ENCODE measurements at regions not wholly inside any gene's neighbourhood (a gene's known extent, or its start where the extent isn't known, plus 50 kb on each side); places are given as distances from the start of the nearest gene placed in this dataset.
"Not testable (repeated sequence)": the region's sequence is repeated elsewhere in the genome, so short reads cannot be mapped to it uniquely, and the experiment has no call there.

GRCh38 chr21:14740692-14741091, 194.6 kb upstream of the SAMSN1 start:
- TF ChIP-seq, protein P1, sequence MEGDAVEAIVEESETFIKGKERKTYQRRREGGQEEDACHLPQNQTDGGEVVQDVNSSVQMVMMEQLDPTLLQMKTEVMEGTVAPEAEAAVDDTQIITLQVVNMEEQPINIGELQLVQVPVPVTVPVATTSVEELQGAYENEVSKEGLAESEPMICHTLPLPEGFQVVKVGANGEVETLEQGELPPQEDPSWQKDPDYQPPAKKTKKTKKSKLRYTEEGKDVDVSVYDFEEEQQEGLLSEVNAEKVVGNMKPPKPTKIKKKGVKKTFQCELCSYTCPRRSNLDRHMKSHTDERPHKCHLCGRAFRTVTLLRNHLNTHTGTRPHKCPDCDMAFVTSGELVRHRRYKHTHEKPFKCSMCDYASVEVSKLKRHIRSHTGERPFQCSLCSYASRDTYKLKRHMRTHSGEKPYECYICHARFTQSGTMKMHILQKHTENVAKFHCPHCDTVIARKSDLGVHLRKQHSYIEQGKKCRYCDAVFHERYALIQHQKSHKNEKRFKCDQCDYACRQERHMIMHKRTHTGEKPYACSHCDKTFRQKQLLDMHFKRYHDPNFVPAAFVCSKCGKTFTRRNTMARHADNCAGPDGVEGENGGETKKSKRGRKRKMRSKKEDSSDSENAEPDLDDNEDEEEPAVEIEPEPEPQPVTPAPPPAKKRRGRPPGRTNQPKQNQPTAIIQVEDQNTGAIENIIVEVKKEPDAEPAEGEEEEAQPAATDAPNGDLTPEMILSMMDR (IDR thresholded peaks at IDR 0.05), result no peak
- no peak for TF ChIP-seq POLR2A (IDR thresholded peaks at IDR 0.05)
- no peak for TF ChIP-seq EP300 (IDR thresholded peaks at IDR 0.05; ENCODE audit: low read depth)
- no peak for TF ChIP-seq POLR2AphosphoS5 (IDR thresholded peaks at IDR 0.05)
- Histone ChIP-seq H3K4me1 (peaks cover 0 to 5% (median 0%) of the 10 kb centered on the region in 4 donors), H3K27ac (no peak overlapping the region), H3K9me3 (no peaks in the 10 kb centered on the region), H3K36me3 (no peaks in the 10 kb centered on the region), H3K27me3 (no peaks in the 10 kb centered on the region), H3K4me3 (no peak overlapping the region)
- intact Hi-C loops (cut with DNase I; ENCODE audit: low total_unique reads), result no loop called here
- DNase-seq, result no peak
- in situ Hi-C loops (cut with MboI; ENCODE audit: low pct_ligation_motif_present in 1 of 4, low pct_unique_long_range_greater_than_20kb in 1 of 4, low sequenced_read_pairs in 3 of 4), result no loop called here
- WGBS, 2 donors (ENCODE audit: low coverage in 1 of 2), result 60 to 73% methylated on average over 1 of the region's 1 CpG

DNA sequence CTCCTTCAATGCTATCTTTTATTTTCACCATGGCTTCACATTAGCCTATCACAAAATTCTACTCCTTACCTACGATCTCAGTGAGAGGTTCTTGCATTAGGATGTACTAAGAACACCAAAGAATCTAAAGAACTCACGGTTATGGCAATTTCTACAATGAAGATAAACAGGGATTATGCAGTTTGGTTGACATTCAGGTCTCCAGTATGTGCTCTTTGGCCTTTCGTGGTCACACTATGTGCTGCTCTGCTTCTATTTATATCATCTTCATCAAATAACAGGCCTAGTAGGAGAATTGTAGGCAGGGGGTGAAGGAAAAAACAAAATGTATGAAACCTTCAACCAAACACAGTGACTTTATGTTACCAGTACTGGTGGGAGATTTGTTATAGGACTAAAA, 194.0 kb upstream of the SAMSN1 start:
- Histone ChIP-seq H3K4me1 (peaks cover 0 to 5% (median 0%) of the 10 kb centered on the region in 4 donors), H3K36me3 (no peaks in the 10 kb centered on the region), H3K9me3 (no peaks in the 10 kb centered on the region), H3K27me3 (no peaks in the 10 kb centered on the region), H3K27ac (no peak overlapping the region), H3K4me3 (no peak overlapping the region)
- intact Hi-C loops (cut with DNase I; ENCODE audit: low total_unique reads) (no loop called here), in situ Hi-C loops (cut with MboI; ENCODE audit: low pct_ligation_motif_present in 1 of 4, low pct_unique_long_range_greater_than_20kb in 1 of 4, low sequenced_read_pairs in 3 of 4) (no loop called here)
- 92 to 95% methylated on average over 3 of the region's 3 CpGs for WGBS, 2 donors (ENCODE audit: low coverage in 1 of 2)
- TF ChIP-seq EP300 (IDR thresholded peaks at IDR 0.05; ENCODE audit: low read depth) (no peak), POLR2A (IDR thresholded peaks at IDR 0.05) (no peak), POLR2AphosphoS5 (IDR thresholded peaks at IDR 0.05) (no peak)
- TF ChIP-seq, protein P1 (IDR thresholded peaks at IDR 0.05), result no peak
- DNase-seq, result no peak

DNA sequence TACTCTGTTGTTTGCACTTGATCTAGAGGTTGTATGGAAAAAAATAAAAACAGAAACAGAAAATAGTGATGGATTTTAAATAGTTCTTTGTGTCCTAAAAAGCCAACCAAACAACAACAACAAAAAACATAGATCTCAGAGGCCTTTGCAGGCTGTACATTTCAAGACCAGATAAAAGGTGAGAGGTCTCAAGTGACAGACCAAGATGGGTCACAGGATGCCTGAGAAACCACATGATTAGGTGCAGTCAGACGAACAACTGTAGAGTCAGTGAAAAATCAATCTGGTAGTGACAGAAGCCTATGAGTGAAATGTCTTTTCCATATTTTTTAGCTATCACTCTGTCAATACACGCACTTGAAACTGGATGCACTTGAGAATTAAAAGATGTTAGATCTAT, 193.5 kb upstream of the SAMSN1 start:
- Histone ChIP-seq H3K36me3 (no peaks in the 10 kb centered on the region), H3K27me3 (no peaks in the 10 kb centered on the region), H3K9me3 (no peaks in the 10 kb centered on the region), H3K27ac (no peak overlapping the region), H3K4me1 (peaks cover 0 to 5% (median 0%) of the 10 kb centered on the region in 4 donors), H3K4me3 (no peak overlapping the region)
- no peak for DNase-seq
- TF ChIP-seq, protein P1 (IDR thresholded peaks at IDR 0.05), result no peak
- no peak for TF ChIP-seq EP300 (IDR thresholded peaks at IDR 0.05; ENCODE audit: low read depth)
- TF ChIP-seq POLR2AphosphoS5 (IDR thresholded peaks at IDR 0.05), result no peak
- no peak for TF ChIP-seq POLR2A (IDR thresholded peaks at IDR 0.05)
- intact Hi-C loops (cut with DNase I; ENCODE audit: low total_unique reads) (no loop called here), in situ Hi-C loops (cut with MboI; ENCODE audit: low pct_ligation_motif_present in 1 of 4, low pct_unique_long_range_greater_than_20kb in 1 of 4, low sequenced_read_pairs in 3 of 4) (no loop called here)
- WGBS, 2 donors (ENCODE audit: low coverage in 1 of 2), result 71 to 80% methylated on average over 2 of the region's 2 CpGs

- DNase-seq; intact Hi-C loops (cut with DNase I; ENCODE audit: low total_unique reads); H3K4me1 ChIP-seq; in situ Hi-C loops (cut with MboI; ENCODE audit: low pct_ligation_motif_present in 1 of 4, low pct_unique_long_range_greater_than_20kb in 1 of 4, low sequenced_read_pairs in 3 of 4); H3K4me3 ChIP-seq; H3K36me3 ChIP-seq; H3K27me3 ChIP-seq; H3K9me3 ChIP-seq: not testable (repeated sequence)
- peak overlapping the region in 1 of 4 donors; percentile 27 for H3K27ac ChIP-seq
- 70 to 86% methylated on average over 3 of the region's 3 CpGs for WGBS, 2 donors (ENCODE audit: low coverage in 1 of 2)
These were observed 192.5 kb upstream of the SAMSN1 start for GRCh38 chr21:14738576-14738975.

DNA sequence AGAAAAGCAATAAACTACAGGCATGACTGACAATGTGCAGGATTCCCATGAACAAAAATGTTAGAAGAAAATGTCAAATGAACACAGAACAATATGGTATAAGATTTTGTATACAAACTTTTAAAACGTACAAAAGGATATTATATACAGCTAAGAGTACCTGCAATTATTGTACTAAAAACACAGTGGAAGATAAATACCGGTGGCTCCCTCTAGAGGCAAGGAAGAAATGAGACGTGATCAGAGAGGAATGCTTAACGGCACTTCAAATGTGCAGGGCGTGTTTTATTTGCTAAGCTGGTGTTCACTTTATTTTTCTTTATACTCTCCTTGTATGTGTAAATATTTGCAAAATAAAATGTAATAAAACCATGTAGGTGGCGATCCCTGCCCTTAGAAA, 191.8 kb upstream of the SAMSN1 start:
- peak; percentile 46 for DNase-seq
- in situ Hi-C loops (cut with MboI; ENCODE audit: low pct_ligation_motif_present in 1 of 4, low pct_unique_long_range_greater_than_20kb in 1 of 4, low sequenced_read_pairs in 3 of 4), result no loop called here
- no peak overlapping the region for H3K4me3 ChIP-seq
- no peak for TF ChIP-seq POLR2A (IDR thresholded peaks at IDR 0.05)
- TF ChIP-seq EP300 (IDR thresholded peaks at IDR 0.05; ENCODE audit: low read depth), result no peak
- TF ChIP-seq POLR2AphosphoS5 (IDR thresholded peaks at IDR 0.05), result no peak
- TF ChIP-seq, protein P1 (IDR thresholded peaks at IDR 0.05), result peak; percentile 53 to 86 (median 65)
- 24 to 35% methylated on average over 6 of the region's 6 CpGs for WGBS, 2 donors (ENCODE audit: low coverage in 1 of 2)
- no peaks in the 10 kb centered on the region for H3K27me3 ChIP-seq
- no peaks in the 10 kb centered on the region for H3K9me3 ChIP-seq
- peaks cover 0 to 5% (median 0%) of the 10 kb centered on the region in 4 donors for H3K4me1 ChIP-seq
- H3K36me3 ChIP-seq, result no peaks in the 10 kb centered on the region
- intact Hi-C loops (cut with DNase I; ENCODE audit: low total_unique reads), result no loop called here
- peak overlapping the region in 1 of 4 donors; percentile 27 for H3K27ac ChIP-seq
